ENCODE measurements at regions not wholly inside any gene's neighbourhood (a gene's known extent, or its start where the extent isn't known, plus 50 kb on each side); places are given as distances from the start of the nearest gene placed in this dataset.

DNA sequence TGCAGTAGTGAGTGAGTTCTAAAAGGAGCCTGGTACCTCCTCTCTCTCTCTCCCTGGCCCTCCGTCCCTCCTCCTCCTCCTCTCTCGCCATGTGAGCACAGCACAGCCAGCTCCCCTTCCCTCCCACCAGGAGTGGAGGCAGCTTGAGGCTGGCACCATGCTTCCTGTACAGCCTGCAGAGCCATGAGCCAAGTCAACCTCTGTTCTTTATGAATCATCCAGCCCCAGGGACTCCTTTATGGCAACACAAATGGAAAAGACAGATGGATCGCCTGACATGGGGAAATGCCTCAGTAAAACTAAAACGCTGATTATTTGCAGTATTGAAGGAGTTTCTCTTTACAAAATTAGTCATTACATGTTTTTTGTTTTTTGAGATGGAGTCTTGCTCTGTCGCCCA, 233.7 kb upstream of the ARID1B start:
- TF ChIP-seq POLR2A (IDR thresholded peaks at IDR 0.05; ENCODE audit: low read length) (no peak), GATA1 (IDR thresholded peaks at IDR 0.05; ENCODE audit: low read depth, low read length) (no peak)
